ENCODE measurements at regions not wholly inside any gene's neighbourhood (a gene's known extent, or its start where the extent isn't known, plus 50 kb on each side); places are given as distances from the start of the nearest gene placed in this dataset.

DNA sequence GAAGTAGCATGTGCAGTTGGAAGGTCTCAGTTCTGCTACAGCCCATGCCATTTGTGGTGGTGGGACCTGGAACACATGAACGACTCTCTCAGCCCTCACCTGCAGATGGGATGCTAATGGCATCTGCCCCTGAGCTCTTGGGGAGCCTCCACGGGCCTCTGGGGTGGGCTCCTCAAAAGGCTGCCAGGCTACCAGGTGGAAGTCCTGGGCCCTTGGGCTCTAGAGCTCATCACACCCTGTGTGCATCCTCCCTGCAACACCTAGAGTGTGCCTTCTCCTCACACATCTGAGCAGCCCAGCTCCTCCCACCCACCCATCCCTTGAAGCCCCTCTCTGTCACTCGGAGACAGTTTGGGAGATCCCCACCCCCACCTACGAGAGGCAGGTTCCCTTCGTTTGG lies 231.8 kb upstream of the MYT1L start:
- ChIA-PET POLR2A (no interaction called here), CTCF (ENCODE audit: low intra/inter-chr PET ratio) (no interaction called here)
- BruUV-seq (replicated peaks) = no TSS peak
- 0% methylated on average over 4 of the region's 5 CpGs for WGBS (ENCODE audit: insufficient coverage, low coverage, missing lambda C conversion rate)
- no peaks in the 10 kb centered on the region for H3K9me1 ChIP-seq (ENCODE audit: control insufficient read depth, insufficient read depth, low read length)
- FAIRE-seq (no peak), DNase-seq (ENCODE audit: extremely low read depth in 1 of 4, low spot score in 3 of 4) (no peak), ATAC-seq (no peak)
- no peak overlapping the region for H2AFZ ChIP-seq (ENCODE audit: low read depth, low read length)
- no peak overlapping the region for H3K27ac ChIP-seq (ENCODE audit: extremely low read depth, low read depth, low read length)
- H4K20me1 ChIP-seq (replicated peaks; ENCODE audit: control insufficient read depth, insufficient read depth, low read length) = peaks cover 12% of the 10 kb centered on the region; the same call in 1 of the 2 replicates
- no peak overlapping the region for H3K4me2 ChIP-seq (ENCODE audit: insufficient read depth, low read length)
- H3K36me3 ChIP-seq (ENCODE audit: control insufficient read depth, insufficient read depth, low read length) = no peaks in the 10 kb centered on the region
- H3K4me1 ChIP-seq (replicated peaks in 1 of 2; ENCODE audit: control insufficient read depth in 2 of 2, insufficient read depth in 2 of 2, low read length in 2 of 2) = no peaks in the 10 kb centered on the region; a peak in 1 of 5 replicates
- H3K79me2 ChIP-seq (ENCODE audit: control insufficient read depth, insufficient read depth, low read length) = no peaks in the 10 kb centered on the region
- no peak overlapping the region for H3K4me3 ChIP-seq
- intact Hi-C loops (cut with micrococcal nuclease) (no loop called here), in situ Hi-C loops (cut with MboI) (no loop called here)
- H3K27me3 ChIP-seq (ENCODE audit: control insufficient read depth in 2 of 2, insufficient read depth in 2 of 2, low read length in 2 of 2) = peaks cover 22 to 52% of the 10 kb centered on the region in 2 experiments; a peak in 4 of 5 replicates
- no peaks in the 10 kb centered on the region for H3K9me3 ChIP-seq (replicated peaks; ENCODE audit: control insufficient read depth, insufficient read depth, low read depth, low read length)
- no peak overlapping the region for H3K9ac ChIP-seq (ENCODE audit: insufficient read depth in 1 of 2, low read depth in 2 of 2, low read length in 2 of 2)
- TF ChIP-seq MBD2 (IDR thresholded peaks at IDR 0.05; ENCODE audit: borderline replicate concordance, low read depth) = no peak
- TF ChIP-seq THAP12 (CRISPR knock-in tag; IDR thresholded peaks at IDR 0.05) = no peak
- TF ChIP-seq C11orf30 (IDR thresholded peaks at IDR 0.05; ENCODE audit: low read depth) = no peak
- no peak for TF ChIP-seq CEBPG (CRISPR knock-in tag; IDR thresholded peaks at IDR 0.05)
- no peak for TF ChIP-seq CEBPG (tag; conservative IDR thresholded peaks at IDR 0.05 in 1 of 2, IDR thresholded peaks at IDR 0.05 in 1 of 2)
- TF ChIP-seq, protein P1, sequence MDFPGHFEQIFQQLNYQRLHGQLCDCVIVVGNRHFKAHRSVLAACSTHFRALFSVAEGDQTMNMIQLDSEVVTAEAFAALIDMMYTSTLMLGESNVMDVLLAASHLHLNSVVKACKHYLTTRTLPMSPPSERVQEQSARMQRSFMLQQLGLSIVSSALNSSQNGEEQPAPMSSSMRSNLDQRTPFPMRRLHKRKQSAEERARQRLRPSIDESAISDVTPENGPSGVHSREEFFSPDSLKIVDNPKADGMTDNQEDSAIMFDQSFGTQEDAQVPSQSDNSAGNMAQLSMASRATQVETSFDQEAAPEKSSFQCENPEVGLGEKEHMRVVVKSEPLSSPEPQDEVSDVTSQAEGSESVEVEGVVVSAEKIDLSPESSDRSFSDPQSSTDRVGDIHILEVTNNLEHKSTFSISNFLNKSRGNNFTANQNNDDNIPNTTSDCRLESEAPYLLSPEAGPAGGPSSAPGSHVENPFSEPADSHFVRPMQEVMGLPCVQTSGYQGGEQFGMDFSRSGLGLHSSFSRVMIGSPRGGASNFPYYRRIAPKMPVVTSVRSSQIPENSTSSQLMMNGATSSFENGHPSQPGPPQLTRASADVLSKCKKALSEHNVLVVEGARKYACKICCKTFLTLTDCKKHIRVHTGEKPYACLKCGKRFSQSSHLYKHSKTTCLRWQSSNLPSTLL (IDR thresholded peaks at IDR 0.05) = no peak
- TF ChIP-seq, protein P2, sequence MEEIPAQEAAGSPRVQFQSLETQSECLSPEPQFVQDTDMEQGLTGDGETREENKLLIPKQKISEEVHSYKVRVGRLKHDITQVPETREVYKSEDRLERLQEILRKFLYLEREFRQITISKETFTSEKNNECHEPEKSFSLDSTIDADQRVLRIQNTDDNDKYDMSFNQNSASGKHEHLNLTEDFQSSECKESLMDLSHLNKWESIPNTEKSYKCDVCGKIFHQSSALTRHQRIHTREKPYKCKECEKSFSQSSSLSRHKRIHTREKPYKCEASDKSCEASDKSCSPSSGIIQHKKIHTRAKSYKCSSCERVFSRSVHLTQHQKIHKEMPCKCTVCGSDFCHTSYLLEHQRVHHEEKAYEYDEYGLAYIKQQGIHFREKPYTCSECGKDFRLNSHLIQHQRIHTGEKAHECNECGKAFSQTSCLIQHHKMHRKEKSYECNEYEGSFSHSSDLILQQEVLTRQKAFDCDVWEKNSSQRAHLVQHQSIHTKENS (CRISPR knock-in tag; IDR thresholded peaks at IDR 0.05) = no peak
- TF ChIP-seq SIN3A (IDR thresholded peaks at IDR 0.05; ENCODE audit: borderline replicate concordance in 2 of 2, control insufficient read depth in 1 of 2, low read depth in 2 of 2, low read length in 2 of 2) = no peak
- TF ChIP-seq, protein P3, sequence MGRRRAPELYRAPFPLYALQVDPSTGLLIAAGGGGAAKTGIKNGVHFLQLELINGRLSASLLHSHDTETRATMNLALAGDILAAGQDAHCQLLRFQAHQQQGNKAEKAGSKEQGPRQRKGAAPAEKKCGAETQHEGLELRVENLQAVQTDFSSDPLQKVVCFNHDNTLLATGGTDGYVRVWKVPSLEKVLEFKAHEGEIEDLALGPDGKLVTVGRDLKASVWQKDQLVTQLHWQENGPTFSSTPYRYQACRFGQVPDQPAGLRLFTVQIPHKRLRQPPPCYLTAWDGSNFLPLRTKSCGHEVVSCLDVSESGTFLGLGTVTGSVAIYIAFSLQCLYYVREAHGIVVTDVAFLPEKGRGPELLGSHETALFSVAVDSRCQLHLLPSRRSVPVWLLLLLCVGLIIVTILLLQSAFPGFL (CRISPR knock-in tag; IDR thresholded peaks at IDR 0.05) = no peak
- no peak for TF ChIP-seq THAP7 (CRISPR knock-in tag; IDR thresholded peaks at IDR 0.05)
- TF ChIP-seq SFPQ (IDR thresholded peaks at IDR 0.05; ENCODE audit: low read depth, low read length) = no peak

All from K562 (cell line).